ENCODE measurements at regions not wholly inside any gene's neighbourhood (a gene's known extent, or its start where the extent isn't known, plus 50 kb on each side); places are given as distances from the start of the nearest gene placed in this dataset.

DNA sequence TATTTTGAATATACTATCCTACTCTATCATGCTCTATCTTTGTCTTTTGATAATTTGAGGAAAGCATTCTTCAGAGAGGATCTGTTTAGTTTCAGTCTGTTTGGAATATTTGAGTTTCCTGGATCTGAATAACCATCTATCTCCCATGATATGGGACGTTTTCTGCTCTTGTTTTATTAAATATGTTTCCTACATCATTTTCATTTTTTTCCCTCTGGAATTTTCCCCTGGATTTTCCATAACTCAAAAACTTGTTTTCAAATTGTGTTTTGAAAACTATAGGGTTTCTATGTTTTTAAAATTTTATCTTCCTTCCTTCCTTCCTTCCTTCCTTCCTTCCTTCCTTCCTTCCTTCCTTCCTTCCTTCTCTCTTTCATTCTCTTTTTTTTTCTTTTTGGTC, 974.2 kb downstream of the TMEM121 start:
- Histone ChIP-seq H3K27me3 (replicated peaks; ENCODE audit: control insufficient read depth, insufficient read depth, low read length) (no peaks in the 10 kb centered on the region), H3K9me3 (no peaks in the 10 kb centered on the region), H3K4me3 (ENCODE audit: low read depth, low read length) (no peak overlapping the region), H3K4me1 (no peaks in the 10 kb centered on the region), H3K36me3 (ENCODE audit: control insufficient read depth, insufficient read depth, low read length) (no peaks in the 10 kb centered on the region)
- Mint-ChIP-seq H3K9me3 (ENCODE audit: unreplicated experiment) (no peaks in the 10 kb centered on the region), H3K27me3 (ENCODE audit: insufficient read depth, unreplicated experiment) (peaks cover 6% of the 10 kb centered on the region), H3K27ac (ENCODE audit: unreplicated experiment) (no peak overlapping the region), H3K4me3 (ENCODE audit: unreplicated experiment) (no peak overlapping the region), H3K4me1 (ENCODE audit: low read depth, unreplicated experiment) (no peaks in the 10 kb centered on the region), H3K36me3 (ENCODE audit: insufficient read depth, unreplicated experiment) (no peaks in the 10 kb centered on the region)
- intact Hi-C loops (cut with micrococcal nuclease; ENCODE audit: unreplicated experiment) = no loop called here
- TF ChIP-seq, protein P1, sequence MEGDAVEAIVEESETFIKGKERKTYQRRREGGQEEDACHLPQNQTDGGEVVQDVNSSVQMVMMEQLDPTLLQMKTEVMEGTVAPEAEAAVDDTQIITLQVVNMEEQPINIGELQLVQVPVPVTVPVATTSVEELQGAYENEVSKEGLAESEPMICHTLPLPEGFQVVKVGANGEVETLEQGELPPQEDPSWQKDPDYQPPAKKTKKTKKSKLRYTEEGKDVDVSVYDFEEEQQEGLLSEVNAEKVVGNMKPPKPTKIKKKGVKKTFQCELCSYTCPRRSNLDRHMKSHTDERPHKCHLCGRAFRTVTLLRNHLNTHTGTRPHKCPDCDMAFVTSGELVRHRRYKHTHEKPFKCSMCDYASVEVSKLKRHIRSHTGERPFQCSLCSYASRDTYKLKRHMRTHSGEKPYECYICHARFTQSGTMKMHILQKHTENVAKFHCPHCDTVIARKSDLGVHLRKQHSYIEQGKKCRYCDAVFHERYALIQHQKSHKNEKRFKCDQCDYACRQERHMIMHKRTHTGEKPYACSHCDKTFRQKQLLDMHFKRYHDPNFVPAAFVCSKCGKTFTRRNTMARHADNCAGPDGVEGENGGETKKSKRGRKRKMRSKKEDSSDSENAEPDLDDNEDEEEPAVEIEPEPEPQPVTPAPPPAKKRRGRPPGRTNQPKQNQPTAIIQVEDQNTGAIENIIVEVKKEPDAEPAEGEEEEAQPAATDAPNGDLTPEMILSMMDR (IDR thresholded peaks at IDR 0.05; ENCODE audit: insufficient read depth in 1 of 2, low read depth in 1 of 2, low read length in 1 of 2, severe bottlenecking in 1 of 2, unreplicated experiment in 1 of 2) = no peak
- BruUV-seq (replicated peaks) = no TSS peak
- POLR2A ChIA-PET = no interaction called here
- no peak for DNase-seq
- CTCF ChIA-PET = no interaction called here

DNA sequence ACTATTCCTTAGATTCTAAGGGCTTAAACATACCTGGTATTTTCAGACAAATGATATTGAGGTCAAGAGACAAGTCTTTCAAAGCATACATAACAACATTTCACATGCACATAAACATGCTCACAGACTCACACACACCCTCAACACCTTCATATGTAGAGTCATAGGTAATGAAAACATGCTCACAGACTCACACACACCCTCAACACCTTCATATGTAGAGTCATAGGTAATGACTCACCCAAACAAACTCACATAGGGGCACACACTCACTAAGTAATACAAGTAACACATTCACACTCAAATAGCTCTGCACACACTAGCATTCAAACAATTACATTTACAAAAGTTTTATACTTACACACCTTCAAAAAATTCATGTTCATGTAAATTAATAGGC, 975.5 kb downstream of the TMEM121 start:
- Histone ChIP-seq H3K4me1 (no peaks in the 10 kb centered on the region), H3K9me3 (no peaks in the 10 kb centered on the region), H3K27me3 (replicated peaks; ENCODE audit: control insufficient read depth, insufficient read depth, low read length) (no peaks in the 10 kb centered on the region), H3K36me3 (ENCODE audit: control insufficient read depth, insufficient read depth, low read length) (no peaks in the 10 kb centered on the region), H3K4me3 (ENCODE audit: low read depth, low read length) (no peak overlapping the region)
- ChIA-PET CTCF (no interaction called here), POLR2A (no interaction called here)
- TF ChIP-seq, protein P1 (IDR thresholded peaks at IDR 0.05; ENCODE audit: insufficient read depth in 1 of 2, low read depth in 1 of 2, low read length in 1 of 2, severe bottlenecking in 1 of 2, unreplicated experiment in 1 of 2) = no peak
- no peaks in the 10 kb centered on the region for H3K36me3 Mint-ChIP-seq (ENCODE audit: insufficient read depth, unreplicated experiment)
- no peak overlapping the region for H3K27ac Mint-ChIP-seq (ENCODE audit: unreplicated experiment)
- no peaks in the 10 kb centered on the region for H3K9me3 Mint-ChIP-seq (ENCODE audit: unreplicated experiment)
- intact Hi-C loops (cut with micrococcal nuclease; ENCODE audit: unreplicated experiment) = no loop called here
- H3K4me3 Mint-ChIP-seq (ENCODE audit: unreplicated experiment) = no peak overlapping the region
- no peaks in the 10 kb centered on the region for H3K4me1 Mint-ChIP-seq (ENCODE audit: low read depth, unreplicated experiment)
- peaks cover 6% of the 10 kb centered on the region for H3K27me3 Mint-ChIP-seq (ENCODE audit: insufficient read depth, unreplicated experiment)
- BruUV-seq (replicated peaks) = no TSS peak
- no peak for DNase-seq

DNA sequence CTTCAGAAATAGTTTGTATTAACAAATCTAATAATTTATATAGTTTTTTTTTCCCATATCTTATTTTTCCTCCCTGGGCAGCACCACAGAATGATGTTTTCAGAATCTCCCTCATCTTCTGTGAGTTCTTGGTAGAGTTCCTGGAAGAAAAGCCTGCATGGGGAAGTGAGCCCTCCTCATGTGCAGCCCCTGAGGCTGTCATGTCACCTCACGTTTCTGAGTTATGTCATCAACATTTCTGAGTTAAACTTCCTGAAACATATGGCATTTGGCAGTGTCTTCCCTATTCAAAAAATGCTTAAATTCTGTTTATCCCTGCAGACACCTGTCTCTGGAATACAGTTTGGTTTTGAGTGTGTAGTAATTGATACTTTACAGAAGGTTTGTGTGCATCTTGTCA, 979.0 kb downstream of the TMEM121 start:
- Mint-ChIP-seq H3K4me3 (ENCODE audit: unreplicated experiment) (no peak overlapping the region), H3K4me1 (ENCODE audit: low read depth, unreplicated experiment) (no peaks in the 10 kb centered on the region), H3K36me3 (ENCODE audit: insufficient read depth, unreplicated experiment) (no peaks in the 10 kb centered on the region), H3K27me3 (ENCODE audit: insufficient read depth, unreplicated experiment) (peaks cover 10% of the 10 kb centered on the region), H3K27ac (ENCODE audit: unreplicated experiment) (no peak overlapping the region), H3K9me3 (ENCODE audit: unreplicated experiment) (no peaks in the 10 kb centered on the region)
- TF ChIP-seq, protein P1 (IDR thresholded peaks at IDR 0.05; ENCODE audit: insufficient read depth in 1 of 2, low read depth in 1 of 2, low read length in 1 of 2, severe bottlenecking in 1 of 2, unreplicated experiment in 1 of 2) = no peak
- Histone ChIP-seq H3K4me1 (no peaks in the 10 kb centered on the region), H3K4me3 (ENCODE audit: low read depth, low read length) (no peak overlapping the region), H3K27me3 (replicated peaks; ENCODE audit: control insufficient read depth, insufficient read depth, low read length) (no peaks in the 10 kb centered on the region), H3K9me3 (no peaks in the 10 kb centered on the region), H3K36me3 (ENCODE audit: control insufficient read depth, insufficient read depth, low read length) (no peaks in the 10 kb centered on the region)
- DNase-seq = no peak
- ChIA-PET CTCF (no interaction called here), POLR2A (no interaction called here)
- intact Hi-C loops (cut with micrococcal nuclease; ENCODE audit: unreplicated experiment) = no loop called here
- no TSS peak for BruUV-seq (replicated peaks)
